Ishikawa (cell line): ENCODE measurements at regions not wholly inside any gene's neighbourhood (a gene's known extent, or its start where the extent isn't known, plus 50 kb on each side); places are given as distances from the start of the nearest gene placed in this dataset.

Experiments used
- CEBPB ChIP-seq: IDR thresholded peaks from 2 replicates; pipeline ENCODE4 v1.6.1; 2012
- CREB1 ChIP-seq: IDR thresholded peaks from 2 replicates; pipeline ENCODE4 v1.6.1; 2012; ENCODE audit warnings: low read depth
- EGR1 ChIP-seq: IDR thresholded peaks from 2 replicates; pipeline ENCODE4 v1.6.1; 2012
- EP300 ChIP-seq: IDR thresholded peaks from 2 replicates; pipeline ENCODE4 v1.6.1; 2012; ENCODE audit warnings: borderline replicate concordance
- FOXM1 ChIP-seq: IDR thresholded peaks from 2 replicates; pipeline ENCODE4 v1.6.1; 2012; ENCODE audit warnings: low read depth, borderline replicate concordance
- MAX ChIP-seq: IDR thresholded peaks from 2 replicates; pipeline ENCODE4 v1.6.1; 2012
- NFIC ChIP-seq: IDR thresholded peaks from 2 replicates; pipeline ENCODE4 v1.6.1; 2012
- RAD21 ChIP-seq: IDR thresholded peaks from 2 replicates; pipeline ENCODE4 v1.6.1; 2012; ENCODE audit warnings: low read depth
- TAF1 ChIP-seq: IDR thresholded peaks from 2 replicates; pipeline ENCODE4 v1.6.1; 2012; ENCODE audit warnings: low read depth, mild to moderate bottlenecking
- TCF12 ChIP-seq: IDR thresholded peaks from 2 replicates; pipeline ENCODE4 v1.6.1; 2012; ENCODE audit warnings: low read depth
- TEAD4 ChIP-seq: IDR thresholded peaks from 2 replicates; pipeline ENCODE4 v1.6.1; 2012
- USF1 ChIP-seq: IDR thresholded peaks from 2 replicates; pipeline ENCODE4 v1.6.1; 2012
- YY1 ChIP-seq: IDR thresholded peaks from 2 replicates; pipeline ENCODE4 v1.6.1; 2012; ENCODE audit warnings: low read depth
- ZBTB7A ChIP-seq: IDR thresholded peaks from 2 replicates; pipeline ENCODE4 v1.6.1; 2012; ENCODE audit warnings: low read depth
- TF ChIP-seq, protein P1 (sequence below): IDR thresholded peaks from 2 replicates; pipeline ENCODE4 v1.6.1; 2012; ENCODE audit warnings: low read depth, mild to moderate bottlenecking

- TF ChIP-seq EGR1: no peak
- TF ChIP-seq TEAD4: no peak
- TF ChIP-seq TCF12: no peak
- no peak for TF ChIP-seq RAD21
- TF ChIP-seq, protein P1, sequence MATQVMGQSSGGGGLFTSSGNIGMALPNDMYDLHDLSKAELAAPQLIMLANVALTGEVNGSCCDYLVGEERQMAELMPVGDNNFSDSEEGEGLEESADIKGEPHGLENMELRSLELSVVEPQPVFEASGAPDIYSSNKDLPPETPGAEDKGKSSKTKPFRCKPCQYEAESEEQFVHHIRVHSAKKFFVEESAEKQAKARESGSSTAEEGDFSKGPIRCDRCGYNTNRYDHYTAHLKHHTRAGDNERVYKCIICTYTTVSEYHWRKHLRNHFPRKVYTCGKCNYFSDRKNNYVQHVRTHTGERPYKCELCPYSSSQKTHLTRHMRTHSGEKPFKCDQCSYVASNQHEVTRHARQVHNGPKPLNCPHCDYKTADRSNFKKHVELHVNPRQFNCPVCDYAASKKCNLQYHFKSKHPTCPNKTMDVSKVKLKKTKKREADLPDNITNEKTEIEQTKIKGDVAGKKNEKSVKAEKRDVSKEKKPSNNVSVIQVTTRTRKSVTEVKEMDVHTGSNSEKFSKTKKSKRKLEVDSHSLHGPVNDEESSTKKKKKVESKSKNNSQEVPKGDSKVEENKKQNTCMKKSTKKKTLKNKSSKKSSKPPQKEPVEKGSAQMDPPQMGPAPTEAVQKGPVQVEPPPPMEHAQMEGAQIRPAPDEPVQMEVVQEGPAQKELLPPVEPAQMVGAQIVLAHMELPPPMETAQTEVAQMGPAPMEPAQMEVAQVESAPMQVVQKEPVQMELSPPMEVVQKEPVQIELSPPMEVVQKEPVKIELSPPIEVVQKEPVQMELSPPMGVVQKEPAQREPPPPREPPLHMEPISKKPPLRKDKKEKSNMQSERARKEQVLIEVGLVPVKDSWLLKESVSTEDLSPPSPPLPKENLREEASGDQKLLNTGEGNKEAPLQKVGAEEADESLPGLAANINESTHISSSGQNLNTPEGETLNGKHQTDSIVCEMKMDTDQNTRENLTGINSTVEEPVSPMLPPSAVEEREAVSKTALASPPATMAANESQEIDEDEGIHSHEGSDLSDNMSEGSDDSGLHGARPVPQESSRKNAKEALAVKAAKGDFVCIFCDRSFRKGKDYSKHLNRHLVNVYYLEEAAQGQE: no peak
- TF ChIP-seq MAX: no peak
- TF ChIP-seq ZBTB7A: no peak
- TF ChIP-seq YY1: no peak
- TF ChIP-seq TAF1: no peak
- TF ChIP-seq USF1: no peak
- no peak for TF ChIP-seq EP300
- TF ChIP-seq NFIC: no peak
- no peak for TF ChIP-seq CEBPB
- TF ChIP-seq CREB1: no peak
- TF ChIP-seq FOXM1: no peak
Observed at GRCh38 chr12:71242511-71242910, 84.7 kb upstream of the TSPAN8 start.

GRCh38 chr12:71240946-71241345, 83.1 kb upstream of the TSPAN8 start:
- TF ChIP-seq, protein P1: no peak
- TF ChIP-seq USF1 (no peak), FOXM1 (no peak), ZBTB7A (no peak), EP300 (no peak), CEBPB (no peak), RAD21 (no peak), TCF12 (no peak), EGR1 (no peak), TAF1 (no peak), MAX (no peak), TEAD4 (no peak), YY1 (no peak), CREB1 (no peak), NFIC (no peak)

DNA sequence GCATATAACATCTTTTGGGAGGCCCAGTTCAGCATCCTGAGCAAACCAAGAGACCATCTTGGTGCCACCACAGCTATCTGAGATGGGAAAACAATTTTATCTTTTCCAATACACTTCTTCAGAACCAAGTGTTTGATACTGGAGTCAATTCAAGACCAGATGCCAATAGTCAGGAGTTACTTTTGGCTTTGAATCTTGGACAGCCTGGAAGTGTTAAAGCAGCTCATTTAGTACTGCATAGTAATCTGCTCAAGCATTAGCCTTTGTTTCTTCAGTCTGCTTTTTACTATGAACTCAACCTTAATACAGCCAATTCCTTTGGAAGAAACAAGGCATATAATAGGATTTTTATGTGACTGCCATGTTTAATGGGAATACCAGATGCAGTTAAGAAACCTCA, 81.9 kb upstream of the TSPAN8 start:
- TF ChIP-seq ZBTB7A (no peak), TCF12 (no peak), RAD21 (no peak), EGR1 (no peak), YY1 (no peak), FOXM1 (no peak)

GRCh38 chr12:71237128-71237527, 79.3 kb upstream of the TSPAN8 start:
- TF ChIP-seq TAF1: no peak
- no peak for TF ChIP-seq YY1
- no peak for TF ChIP-seq CREB1
- no peak for TF ChIP-seq TEAD4
- no peak for TF ChIP-seq ZBTB7A
- no peak for TF ChIP-seq FOXM1
- no peak for TF ChIP-seq EP300
- TF ChIP-seq, protein P1: no peak
- no peak for TF ChIP-seq CEBPB
- no peak for TF ChIP-seq TCF12
- no peak for TF ChIP-seq EGR1
- no peak for TF ChIP-seq NFIC
- no peak for TF ChIP-seq RAD21
- TF ChIP-seq MAX: no peak
- no peak for TF ChIP-seq USF1
